Liver (tissue), 8 donors: ENCODE measurements at regions not wholly inside any gene's neighbourhood (a gene's known extent, or its start where the extent isn't known, plus 50 kb on each side); places are given as distances from the start of the nearest gene placed in this dataset.

Experiments used
- DNase-seq: peaks from one replicate; pipeline ENCODE4 v3.0.0-alpha.2; 2017; ENCODE audit warnings: low spot score
- H3K27ac ChIP-seq, 2 donors: one replicate each; pipeline ENCODE4 v1.7.0; 2013; ENCODE audit warnings: inconsistent platforms in 2 of 2, low read length in 2 of 2, control low read depth in 1 of 2, low read depth in 1 of 2, mild to moderate bottlenecking in 1 of 2
- H3K27me3 ChIP-seq, 4 donors: one replicate each; pipeline versions ENCODE4 v1.6.1 to v1.7.0; 2013; ENCODE audit warnings: low read length in 3 of 4, inconsistent platforms in 1 of 4, mild to moderate bottlenecking in 1 of 4, moderate library complexity in 1 of 4; ENCODE audit not compliant: control insufficient read depth in 4 of 4, insufficient read depth in 4 of 4
- H3K36me3 ChIP-seq, 4 donors: one replicate each; pipeline versions ENCODE4 v1.6.1 to v1.7.0; 2013; ENCODE audit warnings: low read length in 3 of 4, mild to moderate bottlenecking in 3 of 4, low read depth in 1 of 4, moderate library complexity in 1 of 4; ENCODE audit not compliant: control insufficient read depth in 4 of 4, insufficient read depth in 3 of 4
- H3K4me1 ChIP-seq, 4 donors: one replicate each; pipeline versions ENCODE4 v1.6.1 to v1.7.0; 2013; ENCODE audit warnings: low read length in 3 of 4, mild to moderate bottlenecking in 3 of 4, moderate library complexity in 1 of 4; ENCODE audit not compliant: control insufficient read depth in 4 of 4, insufficient read depth in 4 of 4
- H3K4me3 ChIP-seq, 3 donors: one replicate each; pipeline versions ENCODE4 v1.6.1 to v1.7.0; 2013; ENCODE audit warnings: low read length in 3 of 3, control low read depth in 1 of 3, low read depth in 1 of 3, mild to moderate bottlenecking in 1 of 3
- H3K9ac ChIP-seq, 2 donors: one replicate each; pipeline ENCODE4 v1.7.0; 2013; ENCODE audit warnings: low read length in 2 of 2, mild to moderate bottlenecking in 2 of 2, moderate library complexity in 2 of 2, control low read depth in 1 of 2, low read depth in 1 of 2
- H3K9me3 ChIP-seq, 4 donors: one replicate each; pipeline versions ENCODE4 v1.6.1 to v1.7.0; 2013; ENCODE audit warnings: low read length in 3 of 4; ENCODE audit not compliant: control insufficient read depth in 4 of 4
- EGR1 ChIP-seq, 2 donors: IDR thresholded peaks; 2 replicates each; pipeline ENCODE4 v1.6.1; 2016 to 2018; ENCODE audit warnings: antibody characterized with exemption in 2 of 2, low read depth in 2 of 2
- FOXA1 ChIP-seq: IDR thresholded peaks from 2 replicates; pipeline ENCODE4 v1.6.1; 2016; ENCODE audit warnings: antibody characterized with exemption
- FOXA2 ChIP-seq: IDR thresholded peaks from 2 replicates; pipeline ENCODE4 v1.6.1; 2016; ENCODE audit warnings: antibody characterized with exemption
- GABPA ChIP-seq, 2 donors: IDR thresholded peaks in 1 of 2; conservative IDR thresholded peaks in 1 of 2; 2 replicates each; pipeline ENCODE4 v1.6.1; 2016; ENCODE audit warnings: antibody characterized with exemption in 2 of 2, mild to moderate bottlenecking in 1 of 2, moderate library complexity in 1 of 2
- HNF4A ChIP-seq, 2 donors: conservative IDR thresholded peaks; 2 replicates each; pipeline ENCODE4 v1.6.1; 2016; ENCODE audit warnings: antibody characterized with exemption in 2 of 2, mild to moderate bottlenecking in 2 of 2
- HNF4G ChIP-seq: IDR thresholded peaks from 2 replicates; pipeline ENCODE4 v1.6.1; 2016; ENCODE audit warnings: antibody characterized with exemption
- JUND ChIP-seq, 2 donors: IDR thresholded peaks; 2 replicates each; pipeline ENCODE4 v1.6.1; 2016; ENCODE audit warnings: antibody characterized with exemption in 2 of 2
- RAD21 ChIP-seq, 2 donors: IDR thresholded peaks; 2 replicates each; pipeline ENCODE4 v1.6.1; 2016; ENCODE audit warnings: antibody characterized with exemption in 2 of 2, mild to moderate bottlenecking in 2 of 2
- REST ChIP-seq: IDR thresholded peaks from 2 replicates; pipeline ENCODE4 v1.6.1; 2016; ENCODE audit warnings: antibody characterized with exemption, mild to moderate bottlenecking
- RXRA ChIP-seq, 2 donors: IDR thresholded peaks; 2 replicates each; pipeline ENCODE4 v1.6.1; 2017 to 2018; ENCODE audit warnings: antibody characterized with exemption in 2 of 2, mild to moderate bottlenecking in 1 of 2
- SP1 ChIP-seq: IDR thresholded peaks from 2 replicates; pipeline ENCODE4 v1.6.1; 2018; ENCODE audit warnings: antibody characterized with exemption, mild to moderate bottlenecking
- TAF1 ChIP-seq: conservative IDR thresholded peaks from 2 replicates; pipeline ENCODE4 v1.6.1; 2016; ENCODE audit warnings: antibody characterized with exemption, mild to moderate bottlenecking
- YY1 ChIP-seq: IDR thresholded peaks from 2 replicates; pipeline ENCODE4 v1.6.1; 2016; ENCODE audit warnings: antibody characterized with exemption, mild to moderate bottlenecking
- WGBS: extraction: QIAGEN DNeasy Blood & Tissue Kit; methylation state at CpG from one replicate; pipeline ENCODE4 v1.1.7; 2013; 5-methylcytosine and 5-hydroxymethylcytosine counted together
- TF ChIP-seq, protein P1 (sequence below): fragments of 150-350 bp; IDR thresholded peaks from 2 replicates; pipeline ENCODE4 v1.5.1; 2017; ENCODE audit warnings: improper control_type of control experiment, low read depth, low read length; ENCODE audit not compliant: missing input control
- TF ChIP-seq, protein P2 (sequence below): IDR thresholded peaks from 2 replicates; pipeline ENCODE4 v1.6.1; 2016; ENCODE audit warnings: antibody characterized with exemption
- TF ChIP-seq, protein P3 (sequence below): IDR thresholded peaks from 2 replicates; pipeline ENCODE4 v1.6.1; 2016; ENCODE audit warnings: antibody characterized with exemption
- donor health status: healthy.
- donor health status: healthy.
- donor health status: healthy.
- donor health status: healthy.
- donor health status: healthy.

GRCh38 chrY:8500888-8501287 lies 836.4 kb upstream of the TSPY4 start:
- H3K9ac ChIP-seq: no peak overlapping the region
- 65% methylated on average over 3 of the region's 3 CpGs for WGBS
- no peaks in the 10 kb centered on the region for H3K27me3 ChIP-seq
- no peaks in the 10 kb centered on the region for H3K36me3 ChIP-seq
- no peak overlapping the region for H3K4me3 ChIP-seq
- no peaks in the 10 kb centered on the region for H3K9me3 ChIP-seq
- DNase-seq: no peak
- H3K4me1 ChIP-seq: no peaks in the 10 kb centered on the region
- no peak overlapping the region for H3K27ac ChIP-seq
- no peak for TF ChIP-seq GABPA (IDR thresholded peaks at IDR 0.05 in 1 of 2, conservative IDR thresholded peaks at IDR 0.05 in 1 of 2)
- no peak for TF ChIP-seq HNF4A (conservative IDR thresholded peaks at IDR 0.05)
- TF ChIP-seq FOXA1: no peak
- no peak for TF ChIP-seq FOXA2
- TF ChIP-seq EGR1 (IDR thresholded peaks at IDR 0.05; ENCODE audit: low read depth in 2 of 2): no peak
- TF ChIP-seq JUND (IDR thresholded peaks at IDR 0.05): no peak
- TF ChIP-seq SP1: no peak
- TF ChIP-seq, protein P1, sequence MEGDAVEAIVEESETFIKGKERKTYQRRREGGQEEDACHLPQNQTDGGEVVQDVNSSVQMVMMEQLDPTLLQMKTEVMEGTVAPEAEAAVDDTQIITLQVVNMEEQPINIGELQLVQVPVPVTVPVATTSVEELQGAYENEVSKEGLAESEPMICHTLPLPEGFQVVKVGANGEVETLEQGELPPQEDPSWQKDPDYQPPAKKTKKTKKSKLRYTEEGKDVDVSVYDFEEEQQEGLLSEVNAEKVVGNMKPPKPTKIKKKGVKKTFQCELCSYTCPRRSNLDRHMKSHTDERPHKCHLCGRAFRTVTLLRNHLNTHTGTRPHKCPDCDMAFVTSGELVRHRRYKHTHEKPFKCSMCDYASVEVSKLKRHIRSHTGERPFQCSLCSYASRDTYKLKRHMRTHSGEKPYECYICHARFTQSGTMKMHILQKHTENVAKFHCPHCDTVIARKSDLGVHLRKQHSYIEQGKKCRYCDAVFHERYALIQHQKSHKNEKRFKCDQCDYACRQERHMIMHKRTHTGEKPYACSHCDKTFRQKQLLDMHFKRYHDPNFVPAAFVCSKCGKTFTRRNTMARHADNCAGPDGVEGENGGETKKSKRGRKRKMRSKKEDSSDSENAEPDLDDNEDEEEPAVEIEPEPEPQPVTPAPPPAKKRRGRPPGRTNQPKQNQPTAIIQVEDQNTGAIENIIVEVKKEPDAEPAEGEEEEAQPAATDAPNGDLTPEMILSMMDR: no peak

DNA sequence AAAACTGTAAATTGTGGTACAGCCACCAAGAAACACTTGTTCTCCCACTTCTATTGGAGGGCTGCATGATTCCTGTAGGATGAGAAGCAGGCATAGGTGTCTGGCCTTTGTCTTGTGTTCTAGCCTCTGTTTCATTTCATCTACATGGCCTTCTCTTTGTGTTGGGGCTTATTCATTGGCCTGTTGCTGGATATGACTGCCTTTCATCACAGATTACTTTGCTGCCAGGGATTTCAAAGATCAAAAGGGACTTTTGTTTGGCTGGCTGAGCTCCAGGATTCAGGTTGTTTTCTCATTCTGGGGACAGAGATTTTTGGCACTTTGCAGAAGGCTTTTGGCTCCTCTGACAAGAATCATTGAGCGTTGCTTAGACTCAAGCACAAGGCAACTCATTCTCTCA lies 803.8 kb upstream of the TSPY4 start:
- Histone ChIP-seq H3K36me3 (no peaks in the 10 kb centered on the region), H3K9ac (no peak overlapping the region), H3K27me3 (no peaks in the 10 kb centered on the region), H3K27ac (no peak overlapping the region), H3K4me3 (no peak overlapping the region), H3K9me3 (no peaks in the 10 kb centered on the region), H3K4me1 (no peaks in the 10 kb centered on the region)
- no peak for TF ChIP-seq JUND (IDR thresholded peaks at IDR 0.05)
- TF ChIP-seq, protein P2, sequence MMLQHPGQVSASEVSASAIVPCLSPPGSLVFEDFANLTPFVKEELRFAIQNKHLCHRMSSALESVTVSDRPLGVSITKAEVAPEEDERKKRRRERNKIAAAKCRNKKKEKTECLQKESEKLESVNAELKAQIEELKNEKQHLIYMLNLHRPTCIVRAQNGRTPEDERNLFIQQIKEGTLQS: no peak
- TF ChIP-seq HNF4G: no peak
- no peak for TF ChIP-seq GABPA (IDR thresholded peaks at IDR 0.05 in 1 of 2, conservative IDR thresholded peaks at IDR 0.05 in 1 of 2)
- no peak for TF ChIP-seq RAD21 (IDR thresholded peaks at IDR 0.05)
- no peak for TF ChIP-seq REST
- no peak for TF ChIP-seq HNF4A (conservative IDR thresholded peaks at IDR 0.05)
- TF ChIP-seq TAF1: no peak
- TF ChIP-seq FOXA2: no peak
- TF ChIP-seq EGR1 (IDR thresholded peaks at IDR 0.05; ENCODE audit: low read depth in 2 of 2): no peak
- TF ChIP-seq, protein P1: no peak
- TF ChIP-seq, protein P3, sequence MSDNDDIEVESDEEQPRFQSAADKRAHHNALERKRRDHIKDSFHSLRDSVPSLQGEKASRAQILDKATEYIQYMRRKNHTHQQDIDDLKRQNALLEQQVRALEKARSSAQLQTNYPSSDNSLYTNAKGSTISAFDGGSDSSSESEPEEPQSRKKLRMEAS: no peak
- TF ChIP-seq YY1: no peak
- TF ChIP-seq RXRA (IDR thresholded peaks at IDR 0.05): no peak
- TF ChIP-seq FOXA1: no peak
- 14% methylated on average over 1 of the region's 1 CpG for WGBS
- no peak for DNase-seq
